ENCODE measurements at regions not wholly inside any gene's neighbourhood (a gene's known extent, or its start where the extent isn't known, plus 50 kb on each side); places are given as distances from the start of the nearest gene placed in this dataset.

GRCh38 chr10:91682912-91683311 lies 50.0 kb upstream of the PPP1R3C start:
- Histone ChIP-seq H3K9me3 (ENCODE audit: control insufficient read depth, insufficient read depth, low read length) (no peaks in the 10 kb centered on the region), H3F3A (ENCODE audit: control insufficient read depth, insufficient read depth) (no peaks in the 10 kb centered on the region), H3K4me3 (ENCODE audit: low read length) (no peak overlapping the region), H3K9me2 (replicated peaks; ENCODE audit: control insufficient read depth, low read length) (no peaks in the 10 kb centered on the region), H3K27me3 (ENCODE audit: control insufficient read depth, low read length) (peaks cover 2% of the 10 kb centered on the region), H3K4me1 (ENCODE audit: control insufficient read depth, low read length) (no peaks in the 10 kb centered on the region), H4K20me1 (ENCODE audit: control insufficient read depth, insufficient read depth, low read depth, low read length) (no peaks in the 10 kb centered on the region), H3K79me2 (ENCODE audit: control insufficient read depth, low read length) (no peaks in the 10 kb centered on the region), H3K4me2 (ENCODE audit: low read length) (no peak overlapping the region), H3K36me3 (ENCODE audit: control insufficient read depth, low read length) (no peaks in the 10 kb centered on the region), H3K27ac (ENCODE audit: low read depth, low read length) (no peak overlapping the region)
- TF ChIP-seq CTCF (IDR thresholded peaks at IDR 0.05; ENCODE audit: low read depth, low read length, poor library complexity, severe bottlenecking) (no peak), EZH2phosphoT487 (IDR thresholded peaks at IDR 0.05; ENCODE audit: borderline replicate concordance, low read length) (no peak)

Data from DOHH2 (cell line).